Ishikawa (cell line): ENCODE measurements at regions not wholly inside any gene's neighbourhood (a gene's known extent, or its start where the extent isn't known, plus 50 kb on each side); places are given as distances from the start of the nearest gene placed in this dataset.

Source experiments
- CREB1 ChIP-seq: IDR thresholded peaks from 2 replicates; pipeline ENCODE4 v1.6.1; 2012; ENCODE audit warnings: low read depth
- EP300 ChIP-seq: IDR thresholded peaks from 2 replicates; pipeline ENCODE4 v1.6.1; 2012; ENCODE audit warnings: borderline replicate concordance
- FOXM1 ChIP-seq: IDR thresholded peaks from 2 replicates; pipeline ENCODE4 v1.6.1; 2012; ENCODE audit warnings: low read depth, borderline replicate concordance

- TF ChIP-seq CREB1 (no peak), FOXM1 (no peak), EP300 (no peak)
Observed at GRCh38 chr7:1309290-1309689, 76.6 kb downstream of the UNCX start.
